SK-N-SH (cell line): ENCODE measurements at regions not wholly inside any gene's neighbourhood (a gene's known extent, or its start where the extent isn't known, plus 50 kb on each side); places are given as distances from the start of the nearest gene placed in this dataset.

Source experiments
- CTCF ChIA-PET: fragments of 300-600, 350-600 bp; formaldehyde crosslinking; extraction: SDS; loops from one replicate; lab custom pipeline; 2021; lab: Yijun Ruan, JAX
- POLR2A ChIA-PET: fragments of 350-600 bp; sonication (Branson Sonifier 250); formaldehyde crosslinking; extraction: SDS; loops from one replicate; lab custom pipeline; 2020; ENCODE audit warnings: antibody characterized with exemption, inconsistent platforms; lab: Yijun Ruan, JAX
- DNase-seq: peaks from one replicate; pipeline ENCODE4 v3.0.0; 2012
- H2AFZ ChIP-seq: fragments of 200-600 bp; sonication (generic); 2 replicates; pipeline ENCODE4 v1.8.1; 2016; ENCODE audit warnings: antibody characterized with exemption, mild to moderate bottlenecking, low read depth
- H3F3A ChIP-seq: fragments of 200-600 bp; sonication (generic); replicated peaks from 2 replicates; pipeline ENCODE3; 2016; ENCODE audit warnings: antibody characterized with exemption, mild to moderate bottlenecking; ENCODE audit not compliant: insufficient read depth
- H3K27ac ChIP-seq, 2 experiments: fragments of 200-500 bp in 1 of 2; fragments of 200-600 bp in 1 of 2; sonication (Bioruptor generic) in 1 of 2; sonication (generic), shearing (Covaris generic) in 1 of 2; 2 replicates each; pipeline versions ENCODE4 v1.5.1 to v1.6.1; 2014 to 2016; ENCODE audit warnings: low read depth in 2 of 2, inconsistent platforms in 1 of 2, low read length in 1 of 2, mild to moderate bottlenecking in 1 of 2, mixed read lengths in 1 of 2
- H3K27me3 ChIP-seq: fragments of 200-600 bp; sonication (generic), shearing (Covaris generic); 2 replicates; pipeline ENCODE4 v1.6.1; 2016; ENCODE audit warnings: mixed run types; ENCODE audit not compliant: insufficient read depth
- H3K36me3 ChIP-seq, 2 experiments: fragments of 200-500 bp in 1 of 2; fragments of 200-600 bp in 1 of 2; sonication (Bioruptor generic) in 1 of 2; sonication (generic) in 1 of 2; replicated peaks in 1 of 2; 2 replicates each; pipeline versions ENCODE3 to v1.5.1; 2014 to 2016; ENCODE audit warnings: low read length in 1 of 2, mild to moderate bottlenecking in 1 of 2; ENCODE audit not compliant: insufficient read depth in 2 of 2, control insufficient read depth in 1 of 2
- H3K4me1 ChIP-seq, 2 experiments: fragments of 200-500 bp in 1 of 2; fragments of 200-600 bp in 1 of 2; sonication (Bioruptor generic) in 1 of 2; sonication (generic), shearing (Covaris generic) in 1 of 2; 2 replicates each; pipeline versions ENCODE4 v1.5.1 to v1.6.1; 2014 to 2016; ENCODE audit warnings: low read depth in 1 of 2, low read length in 1 of 2, mixed run types in 1 of 2; ENCODE audit not compliant: insufficient read depth in 2 of 2, control insufficient read depth in 1 of 2
- H3K4me2 ChIP-seq: fragments of 200-600 bp; sonication (generic), shearing (Covaris generic); 2 replicates; pipeline ENCODE4 v1.6.1; 2017; ENCODE audit warnings: mixed run types
- H3K4me3 ChIP-seq, 2 experiments: fragments of 200-500 bp in 1 of 2; fragments of 200-600 bp in 1 of 2; sonication (Bioruptor generic) in 1 of 2; sonication (generic), shearing (Covaris generic) in 1 of 2; 2 replicates each; pipeline versions ENCODE4 v1.5.1 to v1.8.1; 2014 to 2016; ENCODE audit warnings: low read depth in 2 of 2, inconsistent platforms in 1 of 2, low read length in 1 of 2, mild to moderate bottlenecking in 1 of 2, mixed read lengths in 1 of 2, moderate library complexity in 1 of 2
- H3K79me2 ChIP-seq: fragments of 200-600 bp; sonication (generic); 2 replicates; pipeline ENCODE4 v1.8.1; 2017; ENCODE audit warnings: mild to moderate bottlenecking; ENCODE audit not compliant: insufficient read depth
- H3K9ac ChIP-seq: fragments of 200-600 bp; sonication (generic); 2 replicates; pipeline ENCODE4 v1.6.1; 2017; ENCODE audit warnings: mixed run types
- H3K9me2 ChIP-seq: fragments of 200-600 bp; sonication (generic); 2 replicates; pipeline ENCODE4 v1.6.1; 2017; ENCODE audit warnings: mixed run types
- H3K9me3 ChIP-seq: fragments of 200-600 bp; sonication (generic); 2 replicates; pipeline ENCODE4 v1.6.1; 2017; ENCODE audit warnings: mixed run types, mild to moderate bottlenecking, moderate library complexity
- H4K20me1 ChIP-seq: fragments of 200-600 bp; sonication (generic); 2 replicates; pipeline ENCODE4 v1.6.1; 2017; ENCODE audit warnings: mild to moderate bottlenecking, mixed run types; ENCODE audit not compliant: insufficient read depth
- CTCF ChIP-seq: fragments of 200-600 bp; sonication (generic); IDR thresholded peaks from 2 replicates; pipeline ENCODE4 v1.6.1; 2017; ENCODE audit warnings: antibody characterized with exemption, mild to moderate bottlenecking, moderate library complexity
- EP300 ChIP-seq, 2 experiments: IDR thresholded peaks; 2 replicates each; pipeline versions ENCODE4 v1.4.0 to v1.6.1; 2012; ENCODE audit warnings: borderline replicate concordance in 1 of 2, low read depth in 1 of 2, low read length in 1 of 2
- FOXJ3 ChIP-seq: sonication (generic); formaldehyde crosslinking; IDR thresholded peaks from 2 replicates; pipeline ENCODE4 v1.5.1; 2020; ENCODE audit warnings: mild to moderate bottlenecking, missing genetic modification reagents
- FOXM1 ChIP-seq: IDR thresholded peaks from 2 replicates; pipeline ENCODE4 v1.4.0; 2012; ENCODE audit warnings: low read depth, mild to moderate bottlenecking
- GABPA ChIP-seq: IDR thresholded peaks from 2 replicates; pipeline ENCODE4 v1.4.0; 2012; ENCODE audit warnings: low read depth, mild to moderate bottlenecking
- GATA2 ChIP-seq: sonication (generic); formaldehyde crosslinking; IDR thresholded peaks from 2 replicates; pipeline ENCODE4 v1.5.0; 2020; ENCODE audit warnings: mild to moderate bottlenecking, missing genetic modification reagents
- IRF3 ChIP-seq: fragments of 150-350 bp; IDR thresholded peaks from 2 replicates; pipeline ENCODE4 v1.6.1; 2016; ENCODE audit warnings: mild to moderate bottlenecking, low read depth, low read length
- NFIC ChIP-seq: IDR thresholded peaks from 2 replicates; pipeline ENCODE4 v1.4.0; 2012; ENCODE audit warnings: borderline replicate concordance
- NRF1 ChIP-seq: IDR thresholded peaks from 2 replicates; pipeline ENCODE4 v1.6.1; 2012; ENCODE audit warnings: low read depth, mild to moderate bottlenecking, low read length
- PBX3 ChIP-seq: IDR thresholded peaks from 2 replicates; pipeline ENCODE4; 2012
- POLR2AphosphoS5 ChIP-seq: IDR thresholded peaks from 2 replicates; pipeline ENCODE4 v1.6.1; 2012; ENCODE audit warnings: low read depth, low read length
- RAD21 ChIP-seq: IDR thresholded peaks from 2 replicates; pipeline ENCODE4 v1.6.1; 2012; ENCODE audit warnings: mild to moderate bottlenecking, low read length
- RCOR1 ChIP-seq: fragments of 150-350 bp; IDR thresholded peaks from 2 replicates; pipeline ENCODE4 v1.6.1; 2017; ENCODE audit warnings: antibody characterized with exemption, low read length
- SIN3A ChIP-seq: IDR thresholded peaks from 2 replicates; pipeline ENCODE4 v1.6.1; 2012; ENCODE audit warnings: low read depth, mild to moderate bottlenecking, low read length, moderate library complexity, borderline replicate concordance
- TCF12 ChIP-seq: IDR thresholded peaks from 2 replicates; pipeline ENCODE4 v1.4.0; 2012
- USF1 ChIP-seq: IDR thresholded peaks from 2 replicates; pipeline ENCODE4 v1.4.0; 2012; ENCODE audit warnings: low read depth, borderline replicate concordance
- WGBS: methylation state at CpG from one replicate; pipeline ENCODE4 v1.1.6; 2017; ENCODE audit warnings: low lambda C conversion rate; 5-methylcytosine and 5-hydroxymethylcytosine counted together

GRCh38 chr4:107472265-107472948 is 247.6 kb downstream of the PAPSS1 start:
- peak overlapping the region; percentile 20 to 99; a peak in 3 of 4 replicates for H3K27ac ChIP-seq
- H3K4me2 ChIP-seq = no peak overlapping the region
- TF ChIP-seq EP300 (IDR thresholded peaks at IDR 0.05; ENCODE audit: borderline replicate concordance in 1 of 2, low read depth in 1 of 2, low read length in 1 of 2) (peak in 1 of 2 experiments; percentile 72; a peak in 1 of 4 replicates), RAD21 (peak; percentile 36; the same call in 1 of the 2 replicates), GATA2 (CRISPR knock-in tag) (0 out of 2 replicates have a peak, but pooled peaks have one; percentile 36), TCF12 (peak; percentile 7; the same call in 1 of the 2 replicates), NRF1 (no peak), PBX3 (no peak)
- TF ChIP-seq, all 33 proteins: peak for 4
- Histone ChIP-seq H3K9me2 (no peaks in the 10 kb centered on the region), H3K4me3 (no peak overlapping the region), H3K27me3 (no peaks in the 10 kb centered on the region), H3F3A (no peaks in the 10 kb centered on the region), H2AFZ (no peak overlapping the region), H3K79me2 (no peaks in the 10 kb centered on the region), H3K4me1 (peaks cover 0 to 18% of the 10 kb centered on the region in 2 experiments; a peak in 3 of 4 replicates), H3K9me3 (no peaks in the 10 kb centered on the region), H3K9ac (no peak overlapping the region), H3K36me3 (no peaks in the 10 kb centered on the region), H4K20me1 (no peaks in the 10 kb centered on the region)
- WGBS = 10% methylated on average over 1 of the region's 1 CpG
- ChIA-PET CTCF (interaction anchor here (1.0 to 1.2 kb wide), 2 partner anchors 289 to 436 kb away, joined by 4 to 5 read pairs; partner anchors contain the start of gene DKK2), POLR2A (no interaction called here)
- DNase-seq = peak; percentile 18

- H3K27ac ChIP-seq = peak overlapping the region in 1 of 2 experiments; percentile 99; a peak in 2 of 4 replicates
- no peak overlapping the region for H3K9ac ChIP-seq
- no peaks in the 10 kb centered on the region for H3K9me2 ChIP-seq
- no peak overlapping the region for H3K4me2 ChIP-seq
- CTCF ChIA-PET = interaction anchor here (0.7 kb wide), 1 partner anchor 17 kb away, joined by 3 read pairs; no protein-coding TSS in a partner anchor
- H3K9me3 ChIP-seq = no peaks in the 10 kb centered on the region
- H3K4me3 ChIP-seq = no peak overlapping the region
- peak in 1 of 2 experiments; percentile 58; a peak in 1 of 4 replicates for TF ChIP-seq EP300 (IDR thresholded peaks at IDR 0.05; ENCODE audit: borderline replicate concordance in 1 of 2, low read depth in 1 of 2, low read length in 1 of 2)
- TF ChIP-seq RCOR1 = peak; percentile 66; the same call in 1 of the 2 replicates
- no peak for TF ChIP-seq NRF1
- no peak for TF ChIP-seq FOXM1
- TF ChIP-seq GATA2 (CRISPR knock-in tag) = 0 out of 2 replicates have a peak, but pooled peaks have one; percentile 15
- TF ChIP-seq TCF12 = no peak
- WGBS = 38% methylated on average over 3 of the region's 3 CpGs
- no peak for DNase-seq
- H3K79me2 ChIP-seq = no peaks in the 10 kb centered on the region
- no peaks in the 10 kb centered on the region for H3K27me3 ChIP-seq
- no peaks in the 10 kb centered on the region for H3F3A ChIP-seq
- peaks cover 0 to 18% of the 10 kb centered on the region in 2 experiments; a peak in 3 of 4 replicates for H3K4me1 ChIP-seq
- no peaks in the 10 kb centered on the region for H3K36me3 ChIP-seq
- no peak overlapping the region for H2AFZ ChIP-seq
- POLR2A ChIA-PET = no interaction called here
- no peaks in the 10 kb centered on the region for H4K20me1 ChIP-seq
Measured at GRCh38 chr4:107470173-107470572, 249.9 kb downstream of the PAPSS1 start.

GRCh38 chr4:107468812-107469211 is 251.2 kb downstream of the PAPSS1 start:
- Histone ChIP-seq H3K4me2 (no peak overlapping the region), H2AFZ (no peak overlapping the region), H3K27ac (no peak overlapping the region; a peak in 1 of 4 replicates), H3F3A (no peaks in the 10 kb centered on the region), H4K20me1 (no peaks in the 10 kb centered on the region), H3K4me3 (no peak overlapping the region), H3K9me3 (no peaks in the 10 kb centered on the region), H3K36me3 (no peaks in the 10 kb centered on the region), H3K9ac (no peak overlapping the region), H3K9me2 (no peaks in the 10 kb centered on the region), H3K79me2 (no peaks in the 10 kb centered on the region), H3K4me1 (peaks cover 0 to 18% of the 10 kb centered on the region in 2 experiments; a peak in 3 of 4 replicates), H3K27me3 (no peaks in the 10 kb centered on the region)
- DNase-seq = no peak
- 56% methylated on average over 3 of the region's 3 CpGs for WGBS
- no peak for TF ChIP-seq NFIC
- TF ChIP-seq GABPA = no peak
- TF ChIP-seq FOXJ3 (CRISPR knock-in tag) = no peak
- no peak for TF ChIP-seq IRF3
- TF ChIP-seq SIN3A = no peak
- TF ChIP-seq CTCF = no peak
- TF ChIP-seq RAD21 = no peak
- TF ChIP-seq USF1 = no peak
- TF ChIP-seq POLR2AphosphoS5 = no peak
- CTCF ChIA-PET = no interaction called here
- POLR2A ChIA-PET = no interaction called here
